ENCODE measurements at regions not wholly inside any gene's neighbourhood (a gene's known extent, or its start where the extent isn't known, plus 50 kb on each side); places are given as distances from the start of the nearest gene placed in this dataset.

GRCh38 chr4:38605753-38606586 lies 58.0 kb upstream of the KLF3 start:
- no peak overlapping the region for H3K27ac Mint-ChIP-seq (ENCODE audit: unreplicated experiment)
- H3K36me3 Mint-ChIP-seq (ENCODE audit: low read depth, unreplicated experiment) = peaks cover 14% of the 10 kb centered on the region
- no peak for TF ChIP-seq CTCF (IDR thresholded peaks at IDR 0.05; ENCODE audit: unreplicated experiment)
- peaks cover 3% of the 10 kb centered on the region for H3K9me3 Mint-ChIP-seq (ENCODE audit: unreplicated experiment)
- DNase-seq (ENCODE audit: low spot score) = no peak
- H3K4me3 Mint-ChIP-seq (ENCODE audit: unreplicated experiment) = peak overlapping the region; percentile 8
- peaks cover 6% of the 10 kb centered on the region for H3K27me3 Mint-ChIP-seq (ENCODE audit: unreplicated experiment)
- peaks cover 40% of the 10 kb centered on the region for H3K4me1 Mint-ChIP-seq (ENCODE audit: unreplicated experiment)

GRCh38 chr4:38606587-38606905 lies 57.5 kb upstream of the KLF3 start:
- Mint-ChIP-seq H3K4me3 (ENCODE audit: unreplicated experiment) (no peak overlapping the region), H3K4me1 (ENCODE audit: unreplicated experiment) (peaks cover 43% of the 10 kb centered on the region), H3K36me3 (ENCODE audit: low read depth, unreplicated experiment) (peaks cover 14% of the 10 kb centered on the region), H3K27ac (ENCODE audit: unreplicated experiment) (no peak overlapping the region), H3K9me3 (ENCODE audit: unreplicated experiment) (peaks cover 3% of the 10 kb centered on the region), H3K27me3 (ENCODE audit: unreplicated experiment) (peaks cover 6% of the 10 kb centered on the region)
- TF ChIP-seq CTCF (IDR thresholded peaks at IDR 0.05; ENCODE audit: unreplicated experiment) = no peak
- no peak for DNase-seq (ENCODE audit: low spot score)

DNA sequence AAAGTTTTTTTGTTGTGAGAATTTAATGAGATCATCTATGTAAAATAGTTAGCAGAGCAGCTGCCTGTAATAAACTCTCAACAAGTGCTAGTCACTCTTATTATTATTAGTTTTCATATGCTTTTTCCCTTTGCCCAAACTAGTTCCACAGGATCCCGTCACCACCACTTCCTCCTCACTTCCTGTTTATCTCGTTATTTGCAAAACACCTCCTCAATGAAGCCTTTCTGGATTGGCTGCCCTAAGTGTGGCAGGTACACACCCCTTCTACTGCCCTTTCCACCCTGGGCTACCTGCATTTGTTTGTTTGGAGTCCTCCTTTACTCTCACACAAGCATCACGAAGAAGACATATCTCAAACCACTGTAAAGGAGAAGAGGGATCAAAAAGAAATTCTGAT lies 54.4 kb upstream of the KLF3 start:
- H3K27me3 Mint-ChIP-seq (ENCODE audit: unreplicated experiment) = peaks cover 3% of the 10 kb centered on the region
- H3K27ac Mint-ChIP-seq (ENCODE audit: unreplicated experiment) = peak overlapping the region; percentile 42
- DNase-seq (ENCODE audit: low spot score) = no peak
- no peak for TF ChIP-seq CTCF (IDR thresholded peaks at IDR 0.05; ENCODE audit: unreplicated experiment)
- no peak overlapping the region for H3K4me3 Mint-ChIP-seq (ENCODE audit: unreplicated experiment)
- H3K36me3 Mint-ChIP-seq (ENCODE audit: low read depth, unreplicated experiment) = peaks cover 10% of the 10 kb centered on the region
- no peaks in the 10 kb centered on the region for H3K9me3 Mint-ChIP-seq (ENCODE audit: unreplicated experiment)
- H3K4me1 Mint-ChIP-seq (ENCODE audit: unreplicated experiment) = peaks cover 33% of the 10 kb centered on the region

DNA sequence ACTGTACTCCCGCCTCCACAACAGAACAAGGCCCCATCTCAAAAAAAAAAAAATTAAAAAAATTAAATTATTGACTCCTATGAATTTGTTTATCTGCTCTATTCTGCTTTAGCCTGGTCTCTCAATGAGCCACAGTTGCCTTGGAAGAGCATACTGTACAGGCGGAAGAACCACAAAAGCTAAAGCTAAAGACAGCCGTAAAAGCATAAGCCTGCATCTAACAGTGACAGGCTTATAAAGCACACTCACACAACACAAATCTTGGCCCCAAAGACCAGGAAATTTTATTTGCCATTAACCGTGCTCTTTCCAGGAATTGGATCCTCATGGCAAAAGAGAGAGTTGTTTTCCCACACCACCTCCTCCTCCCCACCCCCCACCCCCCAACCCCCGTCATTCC lies 53.5 kb upstream of the KLF3 start:
- Mint-ChIP-seq H3K27me3 (ENCODE audit: unreplicated experiment) (peaks cover 3% of the 10 kb centered on the region), H3K36me3 (ENCODE audit: low read depth, unreplicated experiment) (peaks cover 10% of the 10 kb centered on the region), H3K4me3 (ENCODE audit: unreplicated experiment) (no peak overlapping the region), H3K4me1 (ENCODE audit: unreplicated experiment) (peaks cover 23% of the 10 kb centered on the region), H3K9me3 (ENCODE audit: unreplicated experiment) (no peaks in the 10 kb centered on the region), H3K27ac (ENCODE audit: unreplicated experiment) (no peak overlapping the region)
- TF ChIP-seq CTCF (IDR thresholded peaks at IDR 0.05; ENCODE audit: unreplicated experiment) = no peak
- no peak for DNase-seq (ENCODE audit: low spot score)

DNA sequence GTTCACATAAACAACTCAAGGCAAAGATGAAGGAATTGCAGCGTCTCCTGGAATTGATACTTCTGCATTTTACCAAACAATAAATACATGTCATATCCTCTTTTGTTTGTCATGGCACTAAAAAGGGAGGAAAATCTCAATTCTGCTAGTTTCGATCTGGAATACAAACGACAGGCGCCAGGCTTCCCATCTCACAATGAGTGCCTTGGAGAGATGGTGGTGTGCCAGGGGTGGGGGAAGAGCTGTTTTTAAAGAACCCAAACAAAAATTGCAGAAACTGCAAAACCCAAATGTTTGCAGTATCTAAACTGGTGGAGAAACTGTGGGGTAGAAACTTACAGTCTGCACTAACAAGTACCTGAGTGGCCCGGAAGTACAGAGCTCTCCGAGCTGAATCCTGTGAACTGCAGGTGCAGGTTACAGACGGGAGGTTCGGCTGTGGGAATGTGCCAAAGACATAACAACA lies 53.0 kb upstream of the KLF3 start:
- Mint-ChIP-seq H3K36me3 (ENCODE audit: low read depth, unreplicated experiment) (peaks cover 10% of the 10 kb centered on the region), H3K4me1 (ENCODE audit: unreplicated experiment) (peaks cover 22% of the 10 kb centered on the region), H3K4me3 (ENCODE audit: unreplicated experiment) (no peak overlapping the region), H3K27ac (ENCODE audit: unreplicated experiment) (no peak overlapping the region), H3K9me3 (ENCODE audit: unreplicated experiment) (no peaks in the 10 kb centered on the region), H3K27me3 (ENCODE audit: unreplicated experiment) (peaks cover 3% of the 10 kb centered on the region)
- DNase-seq (ENCODE audit: low spot score) = no peak
- TF ChIP-seq CTCF (IDR thresholded peaks at IDR 0.05; ENCODE audit: unreplicated experiment) = no peak
